ENCODE measurements at regions not wholly inside any gene's neighbourhood (a gene's known extent, or its start where the extent isn't known, plus 50 kb on each side); places are given as distances from the start of the nearest gene placed in this dataset.
"Not testable (repeated sequence)": the region's sequence is repeated elsewhere in the genome, so short reads cannot be mapped to it uniquely, and the experiment has no call there.

DNA sequence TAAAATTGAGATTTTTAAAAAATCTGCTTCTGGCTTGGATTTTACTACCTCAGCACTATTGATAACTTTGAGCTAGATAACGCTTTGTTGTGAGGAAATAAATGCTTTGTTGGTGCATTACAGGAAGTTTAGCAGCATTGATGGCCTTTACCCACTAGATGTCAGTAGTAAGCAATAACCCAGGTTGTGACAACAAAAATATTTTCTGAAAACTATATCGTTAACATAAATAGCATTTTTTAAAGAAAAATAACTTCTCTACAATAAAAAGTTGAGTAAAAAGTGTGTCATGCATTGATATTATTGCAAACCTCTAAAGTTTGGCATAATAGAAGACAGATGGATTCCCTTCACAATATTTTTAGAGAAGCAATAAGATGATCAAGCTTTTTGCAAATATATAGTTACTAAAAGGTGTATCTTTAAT, 1246.5 kb downstream of the UQCRFS1 start:
- no peak for DNase-seq

DNA sequence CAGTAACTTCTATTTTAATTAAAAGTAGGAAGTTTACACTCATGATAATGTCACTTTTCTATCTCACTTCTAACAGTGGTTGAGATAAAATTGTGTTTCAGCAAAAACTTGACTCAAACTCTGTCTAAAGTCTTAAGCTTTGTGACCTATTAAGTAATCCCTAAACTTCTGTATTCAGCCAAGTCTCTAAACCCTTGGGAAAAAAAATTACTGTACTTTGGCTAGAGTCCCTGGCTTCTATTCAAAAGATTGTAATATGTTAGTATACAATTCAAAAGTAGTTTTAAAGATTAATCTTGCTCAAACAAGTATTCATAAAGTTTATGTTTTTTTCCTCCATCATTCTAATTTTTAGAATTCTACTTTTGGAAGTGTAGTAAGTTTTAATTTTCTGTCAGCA, 1248.8 kb downstream of the UQCRFS1 start:
- no peak for DNase-seq

DNA sequence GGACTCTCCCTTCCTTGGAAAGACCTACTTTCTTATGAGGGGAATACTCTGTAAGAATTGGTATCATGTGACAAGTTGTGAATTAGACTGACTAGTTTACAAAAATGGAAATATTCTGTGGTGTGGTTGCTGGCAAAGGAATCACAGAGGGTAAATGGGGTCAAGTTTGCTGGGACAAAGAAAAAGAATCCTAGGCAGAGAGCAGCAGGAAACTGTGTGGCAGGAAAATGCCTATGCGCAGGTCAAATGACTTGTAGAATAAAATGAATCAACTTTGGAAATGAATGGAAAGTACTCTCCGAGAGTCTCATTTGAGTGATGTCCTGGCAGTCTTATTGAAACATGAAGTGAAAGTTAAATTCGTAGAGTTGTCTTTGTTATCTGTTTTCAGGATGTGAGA, 1250.7 kb downstream of the UQCRFS1 start:
- no peak for DNase-seq

DNA sequence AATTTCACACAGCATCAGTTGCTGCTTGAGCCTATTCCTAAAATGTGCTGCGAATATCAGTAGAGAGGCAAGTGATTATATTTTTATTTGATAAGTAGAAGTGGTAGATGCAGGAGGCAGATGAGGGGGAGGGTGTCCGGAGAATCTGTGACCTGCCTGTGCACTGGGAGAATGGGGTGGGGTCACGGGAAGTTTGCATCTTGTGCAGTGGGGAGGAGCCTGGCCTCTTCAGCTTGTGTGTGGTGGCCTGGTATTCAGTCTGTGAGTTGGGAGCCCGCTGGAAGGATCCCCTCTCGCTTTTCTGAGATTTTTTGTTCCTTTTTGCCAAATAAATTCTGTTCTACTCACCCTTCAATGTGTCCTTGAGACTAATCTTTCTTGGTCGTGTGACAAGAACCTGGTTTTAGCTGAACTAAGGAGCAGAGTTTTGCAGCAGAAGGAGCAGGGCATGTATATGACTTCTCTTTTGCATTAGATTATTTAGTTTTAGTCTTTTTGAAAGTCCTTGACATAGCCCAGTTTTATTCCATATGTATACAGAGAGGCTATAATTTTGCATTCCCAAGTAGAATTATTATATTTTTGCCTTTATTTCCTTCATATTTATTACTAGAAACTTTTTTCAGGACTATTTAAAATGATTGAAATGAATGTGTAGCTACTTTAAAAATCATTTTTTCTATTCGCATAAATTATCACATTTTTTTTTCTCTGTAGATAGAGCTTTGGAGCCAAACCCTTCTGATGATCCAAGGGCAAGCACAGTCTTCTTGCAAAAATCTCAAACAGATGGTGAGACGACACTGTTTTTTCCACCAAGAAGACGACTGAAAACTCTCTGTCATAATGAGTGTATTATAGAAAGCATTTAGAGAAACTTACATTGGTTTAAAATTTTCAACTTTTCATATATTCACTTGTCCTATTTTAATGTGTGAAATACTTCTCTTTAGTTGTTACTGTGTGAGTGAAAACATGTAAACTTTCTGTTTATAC, 1257.2 kb downstream of the UQCRFS1 start:
- DNase-seq, result no peak

DNA sequence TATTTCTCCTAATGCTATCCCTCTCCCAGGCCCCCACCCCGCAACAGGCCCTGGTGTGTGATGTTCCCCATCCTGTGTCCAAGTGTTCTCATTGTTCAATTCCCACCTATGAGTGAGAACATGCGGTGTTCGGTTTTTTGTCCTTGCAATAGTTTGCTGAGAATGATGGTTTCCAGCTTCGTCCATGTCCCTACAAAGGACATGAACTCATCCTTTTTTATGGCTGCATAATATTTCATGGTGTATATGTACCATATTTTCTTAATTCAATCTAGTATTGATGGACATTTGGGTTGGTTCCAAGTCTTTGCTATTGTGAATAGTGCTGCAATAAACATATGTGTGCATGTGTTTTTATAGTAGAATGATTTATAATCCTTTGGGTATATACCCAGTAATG, 1270.3 kb downstream of the UQCRFS1 start:
- DNase-seq, result not testable (repeated sequence)

DNA sequence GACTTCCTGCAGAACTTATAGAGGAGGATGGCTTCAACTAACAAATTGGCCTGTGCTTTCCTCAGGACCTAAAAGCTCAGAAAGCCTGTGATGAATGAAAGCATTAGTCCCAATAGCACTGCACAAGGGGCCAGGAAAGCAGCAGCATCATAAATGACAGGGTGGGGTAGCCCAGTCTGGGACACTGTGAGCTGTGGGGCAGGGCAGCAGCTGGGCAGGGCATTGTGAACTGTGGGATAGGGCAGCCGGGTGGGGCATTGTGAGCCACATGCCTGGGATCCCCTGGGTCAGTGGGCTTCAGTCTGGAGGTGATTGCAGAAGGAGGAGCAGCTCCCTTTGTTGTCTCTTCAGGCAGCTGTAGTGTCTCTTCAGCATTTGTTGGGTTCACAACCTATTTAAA, 1276.8 kb downstream of the UQCRFS1 start:
- DNase-seq, result no peak

DNA sequence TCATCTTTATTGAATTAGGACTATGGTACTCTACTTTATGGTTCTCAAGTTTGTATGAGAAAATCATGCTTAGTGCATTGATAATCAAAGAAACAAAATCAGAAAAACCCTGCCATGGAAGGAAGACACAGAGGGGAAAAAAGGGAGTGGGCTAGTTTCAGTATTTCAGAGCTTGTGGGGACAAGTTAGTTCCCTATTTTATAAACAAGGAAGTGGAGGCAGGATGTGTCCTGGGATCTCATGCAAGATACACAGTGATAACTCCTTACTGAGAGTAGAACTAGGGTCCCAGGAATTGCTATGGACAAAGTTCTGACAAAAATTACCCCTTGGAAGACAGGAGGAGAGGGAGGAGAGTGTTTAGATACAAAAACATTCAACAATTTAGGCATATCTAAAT, 1277.3 kb downstream of the UQCRFS1 start:
- no peak for DNase-seq

DNA sequence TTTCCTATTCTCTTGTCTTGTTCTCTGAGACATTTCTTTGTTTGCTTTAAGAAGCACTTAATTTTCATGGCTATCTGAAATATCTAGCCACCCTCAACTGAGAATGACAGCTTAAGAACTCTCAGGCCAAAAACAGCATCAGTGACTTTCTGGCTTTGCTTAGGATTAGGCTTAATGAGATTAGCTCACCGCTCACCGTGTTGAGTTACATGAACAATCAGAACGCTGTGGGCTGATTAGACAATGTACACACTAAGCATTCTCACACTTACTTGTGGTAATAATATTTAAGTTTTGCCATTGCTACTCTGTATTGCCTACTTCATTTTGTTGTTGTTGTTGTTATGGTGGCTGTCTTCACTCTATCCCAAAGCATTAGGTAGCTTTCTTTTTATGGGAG, 1283.6 kb downstream of the UQCRFS1 start:
- no peak for DNase-seq

DNA sequence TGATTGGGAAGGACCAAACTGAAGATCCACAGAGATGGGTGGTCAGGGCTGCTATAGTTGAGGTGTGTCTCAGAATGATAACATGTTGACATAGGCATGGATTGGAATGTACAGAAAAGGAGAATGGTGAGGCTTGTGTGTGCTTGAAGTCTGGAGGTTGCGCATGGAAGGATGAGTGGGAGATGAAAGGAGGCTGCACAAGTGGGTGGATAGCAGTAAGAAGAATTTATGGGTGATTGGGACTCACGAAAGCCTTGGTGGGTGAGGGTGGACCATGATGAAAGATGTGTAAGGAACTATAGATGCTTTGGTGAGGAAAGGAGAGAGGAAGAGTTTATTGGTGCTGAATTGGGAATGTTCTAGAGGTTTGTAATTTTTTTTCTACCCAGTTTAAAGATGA, 1287.7 kb downstream of the UQCRFS1 start:
- no peak for DNase-seq

DNA sequence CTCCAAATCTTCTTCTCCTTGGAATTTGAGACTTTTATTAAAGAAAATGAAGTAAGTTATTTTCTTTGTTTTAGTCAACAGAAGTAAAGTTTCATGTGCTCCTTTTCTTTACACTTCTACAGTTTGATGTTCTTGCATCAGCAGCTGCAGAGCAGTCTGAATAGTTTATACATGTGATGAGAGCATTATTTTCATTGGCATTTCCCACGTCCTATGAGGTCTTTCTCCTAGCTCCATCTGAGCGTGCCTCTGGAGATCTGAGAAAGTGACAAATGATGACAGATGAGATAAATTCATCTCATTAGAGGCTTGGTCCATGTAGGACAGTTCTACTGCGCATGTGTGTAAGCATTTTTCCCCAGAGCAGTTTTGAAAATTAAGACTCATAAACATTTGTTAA, 1290.0 kb downstream of the UQCRFS1 start:
- no peak for DNase-seq

DNA sequence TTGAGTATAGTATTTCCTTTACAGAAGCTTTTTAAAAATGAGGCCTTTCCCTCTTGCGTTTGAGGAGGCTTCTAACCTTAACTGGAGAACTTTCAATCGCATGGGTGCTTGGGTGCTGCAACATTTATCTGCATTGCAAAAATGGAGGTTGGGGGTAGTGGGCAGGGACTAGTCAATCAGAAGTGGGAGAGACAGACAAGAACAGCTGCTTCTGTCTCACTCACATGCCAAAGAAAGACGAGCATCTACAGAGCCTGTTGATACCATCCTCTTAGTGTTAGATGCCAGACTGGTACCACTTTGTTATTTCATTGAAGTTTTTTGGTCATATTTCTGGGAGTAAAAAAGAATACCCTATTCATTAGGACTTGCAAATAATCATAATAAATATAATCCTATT, 1292.2 kb downstream of the UQCRFS1 start:
- no peak for DNase-seq

DNA sequence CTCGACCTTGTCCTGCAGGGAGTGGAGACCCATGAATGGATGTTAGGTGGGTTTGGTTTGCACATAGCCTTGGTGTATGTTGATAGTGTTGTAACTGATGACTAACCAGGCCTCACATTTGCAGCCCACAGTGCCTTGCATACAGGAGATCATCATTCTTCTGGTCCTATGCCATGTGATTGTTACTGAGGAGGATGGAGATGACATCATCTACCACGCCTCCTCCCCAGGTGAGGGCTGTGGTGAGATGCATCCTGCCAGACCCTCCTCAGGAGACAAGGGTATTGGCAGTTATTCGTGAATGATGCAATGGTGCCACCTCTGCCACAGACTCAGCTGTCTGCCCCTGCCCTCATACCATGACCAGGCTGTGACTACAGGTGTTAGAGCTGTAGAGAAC, 1294.1 kb downstream of the UQCRFS1 start:
- no peak for DNase-seq

DNA sequence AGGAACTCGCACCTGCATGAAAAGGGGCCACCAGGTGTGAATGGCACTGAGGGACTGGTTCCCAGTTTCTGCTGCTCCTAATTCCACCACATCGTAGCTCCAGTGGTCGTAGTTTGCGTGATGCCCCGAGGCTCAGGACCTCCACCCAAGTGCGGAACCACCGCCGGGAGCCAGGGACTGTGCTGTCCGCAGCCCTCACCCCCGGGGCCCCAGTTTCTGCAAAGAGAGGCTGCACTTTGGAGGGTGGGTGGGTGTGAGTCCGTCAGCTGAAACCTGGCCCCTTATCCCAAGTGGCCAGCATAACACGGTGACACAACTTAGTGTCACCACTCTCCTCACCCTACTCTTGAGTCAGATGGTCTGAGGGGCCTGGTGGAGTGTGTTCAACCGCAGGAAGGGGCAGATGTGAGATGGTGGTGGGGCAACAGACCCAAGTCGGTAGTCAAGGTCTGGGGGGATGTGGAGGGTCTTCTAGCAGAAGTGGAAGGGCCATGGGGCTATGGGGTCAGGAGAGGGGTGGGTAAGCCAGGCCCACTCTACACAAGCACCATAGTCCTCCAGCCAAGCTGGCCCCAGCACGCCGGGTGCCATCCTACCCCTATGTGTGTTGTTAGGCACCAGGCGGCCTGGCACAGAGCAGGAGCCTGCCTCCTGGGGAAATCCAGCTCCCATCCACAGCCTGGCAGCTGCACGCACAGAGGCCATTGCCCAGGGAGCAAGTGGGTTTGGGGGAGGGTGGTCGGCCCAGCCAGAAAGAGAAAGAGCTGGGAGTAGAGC, 1301.6 kb downstream of the UQCRFS1 start:
- no peak for DNase-seq

DNA sequence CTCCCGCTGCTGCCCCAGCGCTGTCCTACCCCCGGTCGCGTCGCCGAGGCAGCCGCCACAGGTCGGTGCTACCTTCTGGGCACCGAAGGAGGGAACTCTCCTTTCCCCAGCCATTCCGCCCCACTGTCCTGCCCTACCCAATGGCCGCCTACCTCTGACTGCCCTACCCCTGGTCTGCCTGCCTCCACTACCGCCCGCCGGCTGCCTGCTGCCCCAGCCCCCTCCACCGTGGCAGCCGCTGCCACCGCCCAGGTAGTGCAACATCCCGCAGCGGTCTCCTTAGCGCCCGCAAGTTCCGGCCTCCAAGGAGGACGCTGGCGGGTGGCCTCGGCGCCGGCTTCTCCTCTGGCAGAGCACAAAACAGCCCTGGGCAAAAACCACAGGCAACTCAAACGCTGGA, 1303.1 kb downstream of the UQCRFS1 start:
- no peak for DNase-seq

DNA sequence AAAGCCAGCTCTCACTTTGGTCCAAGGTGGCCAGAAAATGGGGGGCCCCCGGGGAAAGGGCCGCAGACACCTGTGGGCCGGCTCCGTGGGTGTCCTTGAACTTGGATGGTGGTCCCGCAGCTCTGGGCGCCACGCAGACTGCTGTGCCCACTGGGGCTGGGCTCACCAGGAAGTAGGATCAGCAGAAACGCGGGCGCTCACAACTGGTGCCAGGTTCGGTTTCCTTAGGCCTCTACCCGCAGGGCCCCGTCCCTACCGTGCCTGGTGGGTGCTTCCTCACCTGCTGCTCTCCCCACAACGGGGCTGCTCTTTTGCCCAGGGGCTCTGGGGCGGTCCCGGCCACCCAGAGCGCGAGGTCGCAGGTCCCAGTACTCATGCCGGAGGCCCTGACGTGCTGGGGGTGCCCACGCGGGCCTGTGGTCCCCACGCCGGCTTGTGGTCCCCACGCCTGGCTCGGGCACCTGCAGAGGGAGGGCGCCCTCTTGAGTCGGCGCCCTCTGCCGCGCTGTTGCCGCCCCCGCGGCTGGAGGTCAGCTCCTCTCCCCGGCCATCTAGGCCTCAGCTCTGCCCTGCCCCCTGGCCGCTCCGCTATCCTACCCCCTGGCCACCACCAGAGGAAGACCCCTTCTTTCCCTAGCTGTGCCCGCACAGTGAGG, 1303.6 kb downstream of the UQCRFS1 start:
- DNase-seq, result no peak

DNA sequence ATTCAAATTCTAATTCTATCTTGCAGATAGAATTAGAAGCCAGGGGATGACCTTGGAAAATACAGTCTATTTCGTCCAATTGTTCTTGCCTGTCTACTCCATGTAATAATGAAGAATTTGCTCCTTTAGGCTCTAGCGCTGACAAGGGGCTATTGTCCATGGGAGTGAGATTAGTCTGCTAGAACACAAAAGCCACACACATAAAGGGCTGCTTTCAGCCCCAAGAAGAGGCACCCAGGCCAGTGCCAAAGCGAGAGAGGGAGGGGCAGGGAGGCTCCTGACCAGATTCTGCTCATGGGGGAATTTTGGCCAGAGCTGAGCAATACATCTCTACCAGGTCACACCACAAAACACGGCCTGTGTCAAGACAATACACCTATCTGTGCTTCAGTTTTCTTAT, 1306.9 kb downstream of the UQCRFS1 start:
- no peak for DNase-seq

DNA sequence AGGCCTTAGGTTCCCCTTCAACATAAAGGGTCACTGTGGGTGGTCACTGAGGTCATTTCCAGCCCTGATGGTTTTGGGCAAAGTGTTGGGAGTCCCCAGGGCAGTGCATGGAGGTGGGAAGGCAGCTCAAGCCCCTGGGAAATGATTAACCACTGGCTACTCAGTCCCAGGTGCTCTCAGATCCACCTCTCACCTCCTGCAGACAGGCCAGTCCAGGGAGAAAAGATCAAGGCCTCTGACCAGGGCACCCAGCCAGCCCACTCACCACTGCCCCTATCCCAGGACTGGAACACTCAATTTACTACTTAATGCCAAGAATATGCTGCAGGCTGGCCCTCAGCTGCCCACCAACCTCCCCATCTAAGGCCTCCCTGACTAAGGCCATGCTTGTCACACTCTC, 1307.9 kb downstream of the UQCRFS1 start:
- no peak for DNase-seq

DNA sequence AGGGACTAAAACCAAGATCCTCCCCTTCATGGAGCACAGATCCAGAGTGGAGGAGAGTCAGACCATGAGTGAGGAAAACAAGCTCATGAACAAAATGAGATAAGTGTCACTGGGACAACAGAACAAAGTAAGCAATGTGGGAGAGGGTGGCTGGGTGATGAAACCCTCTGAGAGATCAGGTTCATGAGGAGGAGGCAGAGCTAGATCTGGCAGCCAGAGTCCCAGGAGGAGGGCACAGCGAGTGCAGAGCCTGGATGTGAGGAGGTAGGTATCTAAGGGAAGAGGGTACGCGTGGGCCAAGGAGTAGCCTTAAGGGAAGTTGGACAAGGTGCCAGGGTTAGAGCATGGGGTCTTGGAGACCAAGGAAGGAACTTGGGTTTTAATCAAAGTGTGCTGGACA, 1311.9 kb downstream of the UQCRFS1 start:
- no peak for DNase-seq

DNA sequence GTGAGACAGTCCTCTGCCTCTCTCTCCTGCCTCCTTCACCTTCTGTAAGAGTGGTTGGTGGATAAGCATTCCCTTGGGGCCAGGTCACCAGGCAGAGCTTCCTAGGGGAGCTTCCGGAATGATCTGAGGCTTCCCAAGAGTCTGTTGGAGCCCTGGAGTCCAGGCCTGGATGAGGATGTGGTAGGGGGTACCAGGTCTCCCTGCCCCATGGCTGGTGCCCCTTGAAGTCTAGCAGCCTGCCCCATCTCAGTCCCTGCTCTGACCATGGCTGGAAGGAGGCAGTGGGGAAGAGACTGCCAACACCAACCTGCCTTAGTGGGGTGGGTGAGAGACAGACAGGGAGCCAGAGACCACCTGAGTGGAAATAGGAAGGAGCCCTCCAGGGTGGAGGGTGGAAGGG, 1316.9 kb downstream of the UQCRFS1 start:
- DNase-seq, result no peak

DNA sequence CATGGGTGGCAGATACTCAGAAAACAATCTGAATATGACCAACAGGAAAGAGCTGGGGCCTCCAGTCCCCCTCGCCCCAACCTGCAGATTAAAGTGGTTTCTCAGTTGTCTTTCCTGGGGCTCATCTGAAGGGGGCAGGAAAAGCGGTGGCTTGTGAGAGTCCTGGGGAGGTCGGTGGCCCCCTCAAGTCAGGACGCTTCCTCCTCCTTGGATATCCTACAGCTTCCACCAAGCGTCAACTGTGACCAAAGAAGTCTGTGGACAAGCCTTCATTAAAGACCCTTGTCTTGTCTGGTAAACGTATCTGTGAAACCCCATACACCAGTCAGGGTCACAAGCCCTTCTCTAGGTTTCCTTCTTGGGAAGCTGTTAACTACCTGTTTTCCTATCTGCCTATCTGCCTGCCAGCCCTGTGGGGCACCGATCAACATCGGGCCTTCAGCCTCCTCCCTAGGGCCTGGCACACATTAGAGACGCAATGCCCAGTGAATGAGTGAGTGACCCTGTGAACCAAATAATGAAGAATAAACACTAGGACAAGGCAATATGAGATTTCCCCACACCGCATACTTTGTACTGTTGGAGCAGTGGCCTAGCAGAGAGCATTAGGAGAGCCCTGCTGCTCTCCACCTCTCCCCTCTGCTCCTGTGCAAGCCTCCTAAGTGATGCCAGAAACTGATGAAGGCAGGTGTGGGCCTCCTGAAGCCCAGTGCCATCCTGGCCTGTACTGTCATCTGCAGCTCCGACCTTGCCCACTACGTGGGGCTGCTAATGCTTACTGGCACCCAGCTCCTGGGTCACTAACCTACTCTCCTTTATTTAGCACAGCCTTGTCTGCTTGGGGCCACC, 1317.8 kb downstream of the UQCRFS1 start:
- DNase-seq, result no peak

DNA sequence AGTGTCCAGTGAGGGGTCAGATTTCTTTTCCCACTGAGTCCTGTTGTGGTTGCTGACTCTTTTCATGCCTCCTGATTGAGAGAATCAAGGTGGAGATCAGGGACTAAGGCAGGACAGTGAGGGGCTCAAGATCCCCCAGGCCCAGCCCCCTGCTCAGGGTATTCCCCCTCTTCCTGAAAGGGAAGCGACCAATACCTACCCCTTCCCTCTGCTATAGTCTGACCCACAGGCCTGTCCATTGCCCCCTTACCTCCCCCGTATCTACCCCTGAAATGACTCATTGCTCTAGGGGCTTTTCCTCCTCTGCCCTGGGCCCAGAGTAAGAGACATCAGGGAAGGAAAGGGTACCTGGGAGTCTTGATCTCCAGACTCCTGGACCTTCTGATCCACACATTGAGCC, 1320.5 kb downstream of the UQCRFS1 start:
- DNase-seq, result no peak

DNA sequence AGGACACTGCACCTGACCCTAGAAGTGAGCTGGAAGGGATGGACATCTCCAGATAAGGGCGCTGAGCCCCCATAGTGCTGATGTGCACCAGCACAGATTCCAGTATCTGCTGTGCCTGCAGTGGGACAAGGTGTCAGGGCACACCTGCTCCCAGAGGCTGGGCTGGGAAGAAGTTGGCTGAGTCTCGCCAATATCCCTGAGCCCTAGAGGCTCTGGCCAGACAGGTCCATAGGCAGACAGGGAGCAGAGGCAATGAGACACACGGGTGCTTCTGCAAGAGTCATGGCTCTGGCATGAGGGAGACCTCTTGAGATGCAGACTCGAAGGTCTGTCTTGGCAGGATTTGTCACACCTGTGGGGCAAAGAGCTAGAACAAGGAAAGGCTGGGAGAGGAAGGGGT, 1321.5 kb downstream of the UQCRFS1 start:
- DNase-seq, result no peak

DNA sequence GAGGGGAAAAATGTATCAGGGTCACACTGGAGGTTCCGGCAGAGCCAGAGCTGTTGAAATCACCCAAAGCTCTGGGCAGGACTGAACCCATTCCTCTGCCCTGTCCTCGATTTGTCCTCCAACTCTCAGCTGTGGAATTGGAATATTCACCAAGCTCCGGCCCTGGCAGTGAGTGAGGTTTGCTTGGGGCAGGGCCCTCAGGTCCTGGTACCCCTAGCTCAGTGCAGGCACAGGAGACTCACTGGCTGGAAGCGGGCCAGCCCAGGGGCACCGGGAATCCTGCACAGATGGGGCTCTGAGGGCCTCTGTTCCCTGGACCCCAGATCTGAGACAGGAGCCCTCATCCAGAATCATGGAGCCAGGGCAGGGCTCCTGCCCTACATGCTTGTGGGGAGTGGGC, 1322.3 kb downstream of the UQCRFS1 start:
- DNase-seq, result no peak

Measured in activated CD8-positive, alpha-beta memory T cell treated with anti-CD3 and anti-CD28 coated beads, Interleukin-2, amount 50 U/mL, for 48 hours (primary cell).